ENCODE measurements at regions not wholly inside any gene's neighbourhood (a gene's known extent, or its start where the extent isn't known, plus 50 kb on each side); places are given as distances from the start of the nearest gene placed in this dataset.

DNA sequence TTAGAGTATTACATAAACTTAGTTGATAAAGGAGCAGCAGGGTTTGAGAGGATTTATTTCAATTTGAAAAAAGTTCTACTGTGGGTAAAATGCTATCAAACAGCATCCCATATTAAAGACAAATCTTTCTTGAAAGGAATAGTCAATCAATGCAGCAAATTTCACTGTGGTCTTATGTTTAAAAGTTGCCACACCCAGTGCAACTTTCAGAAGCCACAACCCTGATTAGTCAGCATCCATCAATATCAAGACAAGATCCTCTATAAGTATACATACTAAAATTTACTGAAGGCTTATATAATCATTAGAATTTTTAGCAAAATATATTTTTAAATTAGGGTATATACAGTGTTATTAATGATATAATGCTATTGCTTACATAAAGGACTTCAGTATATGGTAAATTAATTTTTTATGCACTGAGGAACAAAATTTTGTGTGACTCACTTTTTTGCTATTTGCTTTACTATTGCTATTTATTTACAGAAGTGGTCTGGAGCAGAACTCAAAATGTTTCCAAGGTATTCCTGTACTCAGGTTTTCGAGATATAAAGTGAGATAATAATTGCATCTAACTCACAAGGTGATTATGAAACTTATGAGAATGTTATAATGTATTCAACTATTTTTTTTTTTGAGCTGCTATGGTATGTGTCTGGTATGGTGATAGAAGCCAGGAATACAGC lies 1127.6 kb downstream of the ADGRL3 start:
- in situ Hi-C loops (cut with HindIII; ENCODE audit: low sequenced_read_pairs) = no loop called here
- DNase-seq (ENCODE audit: low read depth) = no peak
- TF ChIP-seq, protein P1, sequence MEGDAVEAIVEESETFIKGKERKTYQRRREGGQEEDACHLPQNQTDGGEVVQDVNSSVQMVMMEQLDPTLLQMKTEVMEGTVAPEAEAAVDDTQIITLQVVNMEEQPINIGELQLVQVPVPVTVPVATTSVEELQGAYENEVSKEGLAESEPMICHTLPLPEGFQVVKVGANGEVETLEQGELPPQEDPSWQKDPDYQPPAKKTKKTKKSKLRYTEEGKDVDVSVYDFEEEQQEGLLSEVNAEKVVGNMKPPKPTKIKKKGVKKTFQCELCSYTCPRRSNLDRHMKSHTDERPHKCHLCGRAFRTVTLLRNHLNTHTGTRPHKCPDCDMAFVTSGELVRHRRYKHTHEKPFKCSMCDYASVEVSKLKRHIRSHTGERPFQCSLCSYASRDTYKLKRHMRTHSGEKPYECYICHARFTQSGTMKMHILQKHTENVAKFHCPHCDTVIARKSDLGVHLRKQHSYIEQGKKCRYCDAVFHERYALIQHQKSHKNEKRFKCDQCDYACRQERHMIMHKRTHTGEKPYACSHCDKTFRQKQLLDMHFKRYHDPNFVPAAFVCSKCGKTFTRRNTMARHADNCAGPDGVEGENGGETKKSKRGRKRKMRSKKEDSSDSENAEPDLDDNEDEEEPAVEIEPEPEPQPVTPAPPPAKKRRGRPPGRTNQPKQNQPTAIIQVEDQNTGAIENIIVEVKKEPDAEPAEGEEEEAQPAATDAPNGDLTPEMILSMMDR (IDR thresholded peaks at IDR 0.05; ENCODE audit: low read depth, low read length, missing control alignments) = no peak
- no peak overlapping the region for H3K4me3 ChIP-seq (ENCODE audit: low read depth, low read length)

DNA sequence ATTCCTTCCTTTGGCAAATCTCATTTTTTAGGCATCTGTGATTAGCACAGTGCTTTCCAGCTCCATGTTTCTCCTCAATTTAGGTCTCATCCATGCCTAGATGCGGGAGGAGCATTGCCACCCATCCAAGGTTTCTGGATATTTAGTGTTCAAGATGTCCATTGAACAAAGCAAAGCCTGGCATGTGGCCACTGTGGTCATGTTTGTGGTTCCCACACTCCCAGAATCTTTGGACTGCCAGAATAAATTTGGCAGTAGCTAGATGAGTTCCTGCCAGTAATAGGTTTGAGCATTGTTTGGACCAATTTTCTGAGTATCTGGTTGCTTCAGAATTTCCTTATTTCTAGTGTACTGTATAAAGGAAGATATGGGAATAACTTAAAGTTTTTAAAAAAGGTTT lies 1124.1 kb downstream of the ADGRL3 start:
- no peak overlapping the region for H3K4me3 ChIP-seq (ENCODE audit: low read depth, low read length)
- TF ChIP-seq, protein P1 (IDR thresholded peaks at IDR 0.05; ENCODE audit: low read depth, low read length, missing control alignments) = no peak
- DNase-seq (ENCODE audit: low read depth) = peak; percentile 73
- in situ Hi-C loops (cut with HindIII; ENCODE audit: low sequenced_read_pairs) = no loop called here

DNA sequence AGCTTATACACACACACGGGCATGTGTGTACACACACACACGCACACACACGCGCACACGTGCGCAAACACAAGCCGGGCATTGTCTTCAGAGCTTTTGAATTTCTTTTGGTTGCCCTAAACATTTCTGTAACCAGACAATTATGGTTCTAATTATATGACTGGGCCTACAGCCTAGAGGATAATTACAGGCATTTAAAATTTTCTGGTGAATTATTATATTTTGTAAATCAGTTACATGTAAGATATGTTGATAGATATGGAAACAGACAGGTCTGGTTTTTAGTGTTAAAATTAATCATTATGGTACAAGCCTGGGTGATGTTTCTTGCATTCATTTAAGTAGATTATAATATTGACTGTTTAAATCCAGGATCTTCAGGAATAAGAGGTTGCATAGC lies 1120.5 kb downstream of the ADGRL3 start:
- H3K4me3 ChIP-seq (ENCODE audit: low read depth, low read length) = no peak overlapping the region
- in situ Hi-C loops (cut with HindIII; ENCODE audit: low sequenced_read_pairs) = no loop called here
- TF ChIP-seq, protein P1 (IDR thresholded peaks at IDR 0.05; ENCODE audit: low read depth, low read length, missing control alignments) = no peak
- DNase-seq (ENCODE audit: low read depth) = no peak

DNA sequence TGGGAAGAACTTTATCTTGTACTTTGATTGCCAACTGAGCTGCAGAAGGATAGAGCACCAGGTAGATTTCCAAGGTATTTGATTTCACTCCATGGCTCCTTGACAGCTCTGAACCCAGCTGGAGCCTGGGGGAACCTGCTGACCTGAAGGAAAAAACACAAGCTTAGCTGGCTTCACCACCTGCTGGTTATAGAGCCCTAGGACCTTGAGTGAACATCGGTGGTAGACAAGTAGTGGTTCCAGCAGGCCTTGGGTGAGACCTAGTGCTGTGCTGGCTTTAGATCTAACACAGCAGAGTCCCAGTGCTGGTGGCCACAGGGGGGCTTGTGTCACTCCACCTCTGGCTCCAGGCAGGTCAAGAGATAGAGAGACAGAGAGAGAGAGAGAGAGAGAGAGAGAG lies 1102.6 kb downstream of the ADGRL3 start:
- in situ Hi-C loops (cut with HindIII; ENCODE audit: low sequenced_read_pairs) = no loop called here
- no peak for DNase-seq (ENCODE audit: low read depth)
- TF ChIP-seq, protein P1 (IDR thresholded peaks at IDR 0.05; ENCODE audit: low read depth, low read length, missing control alignments) = no peak
- H3K4me3 ChIP-seq (ENCODE audit: low read depth, low read length) = no peak overlapping the region

DNA sequence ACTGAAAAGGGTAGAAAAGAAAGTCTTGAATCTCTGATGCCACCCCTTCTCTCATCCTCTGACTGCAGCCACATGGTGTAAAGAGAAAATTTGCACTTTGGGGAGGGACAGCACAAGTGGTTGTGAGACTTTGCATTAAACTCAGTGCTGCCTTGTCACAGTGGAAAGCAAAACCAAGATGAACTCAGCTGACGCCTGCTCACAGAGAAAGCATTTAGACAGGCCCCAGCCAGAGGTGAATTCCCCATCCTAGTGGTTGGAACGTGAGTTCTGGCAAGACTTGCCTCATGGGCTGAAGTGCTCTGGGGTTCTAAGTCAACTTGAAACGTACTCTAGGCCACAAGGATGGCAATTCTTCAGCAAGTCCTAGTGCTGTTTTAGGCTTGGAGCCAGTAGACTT lies 1101.4 kb downstream of the ADGRL3 start:
- DNase-seq (ENCODE audit: low read depth) = no peak

DNA sequence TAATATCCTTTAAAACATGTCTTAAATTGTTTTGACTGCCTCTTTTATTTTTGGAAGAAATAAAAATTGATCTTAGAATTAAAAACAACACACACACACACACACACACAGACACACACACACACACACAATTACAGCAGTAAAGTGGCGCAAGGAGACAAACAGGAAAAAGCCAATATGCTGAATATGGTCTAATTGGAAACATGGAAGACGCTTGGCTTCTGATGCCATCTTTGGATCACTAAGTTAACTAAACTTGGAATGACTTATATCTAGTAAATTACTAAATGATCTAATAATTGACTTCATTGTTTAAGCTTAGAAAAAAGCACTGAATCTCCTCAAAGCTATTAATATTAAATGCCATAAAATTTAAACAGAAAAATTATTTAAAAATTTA lies 1093.4 kb downstream of the ADGRL3 start:
- no peak for DNase-seq (ENCODE audit: low read depth)
- in situ Hi-C loops (cut with HindIII; ENCODE audit: low sequenced_read_pairs) = no loop called here
- H3K4me3 ChIP-seq (ENCODE audit: low read depth, low read length) = no peak overlapping the region
- TF ChIP-seq, protein P1 (IDR thresholded peaks at IDR 0.05; ENCODE audit: low read depth, low read length, missing control alignments) = no peak

More for the DNA sequence above, 1101.4 kb downstream of the ADGRL3 start:
- in situ Hi-C loops (cut with HindIII; ENCODE audit: low sequenced_read_pairs) = no loop called here
- TF ChIP-seq, protein P1 (IDR thresholded peaks at IDR 0.05; ENCODE audit: low read depth, low read length, missing control alignments) = no peak
- H3K4me3 ChIP-seq (ENCODE audit: low read depth, low read length) = no peak overlapping the region
